IMR-90 (cell line): ENCODE measurements at regions not wholly inside any gene's neighbourhood (a gene's known extent, or its start where the extent isn't known, plus 50 kb on each side); places are given as distances from the start of the nearest gene placed in this dataset.

Source experiments
- ATAC-seq: fragments of 200-7000 bp; cut with Tn5 transposase; 2 replicates; pipeline ENCODE4 v1.9.1; 2020; ENCODE audit warnings: low read depth, mild to moderate bottlenecking, moderate library complexity
- BruUV-seq: library from RNA; stranded (reverse); fragments of 400-500 nt; replicated peaks from 2 replicates; lab custom pipeline; 2021; lab: Mats Ljungman, UMichigan
- CTCF ChIA-PET: fragments of 300-600 bp; formaldehyde crosslinking; extraction: SDS; loops from one replicate; lab custom pipeline; 2021; ENCODE audit warnings: antibody characterized with exemption; lab: Yijun Ruan, JAX
- POLR2A ChIA-PET: fragments of 300-600 bp; sonication (Branson Sonifier 250); formaldehyde crosslinking; loops from one replicate; lab custom pipeline; 2022; ENCODE audit warnings: antibody characterized with exemption; ENCODE audit not compliant: unreplicated experiment; lab: Charles Lee
- DNase-seq: peaks from one replicate; pipeline ENCODE4 v3.0.0; 2013
- H2AFZ ChIP-seq: replicated peaks from 2 replicates; pipeline ENCODE3; 2013; ENCODE audit warnings: low read length, mild to moderate bottlenecking; ENCODE audit not compliant: poor library complexity
- H2AK5ac ChIP-seq: 2 replicates; pipeline ENCODE4 v1.6.1; 2013; ENCODE audit warnings: low read depth, low read length, inconsistent platforms
- H2AK9ac ChIP-seq: replicated peaks from 2 replicates; pipeline ENCODE3; 2013; ENCODE audit warnings: mild to moderate bottlenecking, low read depth, low read length, moderate library complexity; ENCODE audit not compliant: poor library complexity
- H2BK120ac ChIP-seq: 2 replicates; pipeline ENCODE4 v1.6.1; 2013; ENCODE audit warnings: low read depth, low read length, inconsistent platforms
- H2BK15ac ChIP-seq: 3 replicates; pipeline ENCODE4 v1.6.1; 2013; ENCODE audit warnings: low read depth, low read length, inconsistent platforms
- H2BK20ac ChIP-seq: 2 replicates; pipeline ENCODE4 v1.6.1; 2013; ENCODE audit warnings: low read depth, mild to moderate bottlenecking, inconsistent platforms, low read length, moderate library complexity
- H2BK5ac ChIP-seq: 2 replicates; pipeline ENCODE4 v1.6.1; 2013; ENCODE audit warnings: mild to moderate bottlenecking, low read depth, low read length, inconsistent platforms; ENCODE audit not compliant: poor library complexity, severe bottlenecking
- H3K14ac ChIP-seq: replicated peaks from 2 replicates; pipeline ENCODE4 v1.6.1; 2013; ENCODE audit warnings: low read depth, low read length, inconsistent platforms
- H3K18ac ChIP-seq: 2 replicates; pipeline ENCODE4 v1.6.1; 2013; ENCODE audit warnings: low read depth, low read length, control low read depth
- H3K23ac ChIP-seq: 2 replicates; pipeline ENCODE4 v1.6.1; 2013; ENCODE audit warnings: low read depth, low read length, inconsistent platforms
- H3K27ac ChIP-seq: 2 replicates; pipeline ENCODE4 v1.5.1; 2013; ENCODE audit warnings: mild to moderate bottlenecking, control low read depth, low read length; ENCODE audit not compliant: insufficient read depth
- H3K27me3 ChIP-seq: 2 replicates; pipeline ENCODE4 v1.6.1; 2013; ENCODE audit warnings: low read length; ENCODE audit not compliant: control insufficient read depth, insufficient read depth
- H3K36me3 ChIP-seq: 2 replicates; pipeline ENCODE4 v1.6.1; 2013; ENCODE audit warnings: low read length, mixed read lengths; ENCODE audit not compliant: control insufficient read depth, insufficient read depth
- H3K4ac ChIP-seq: 2 replicates; pipeline ENCODE4 v1.6.1; 2013; ENCODE audit warnings: low read depth, low read length, inconsistent platforms
- H3K4me1 ChIP-seq: 2 replicates; pipeline ENCODE4 v1.6.1; 2013; ENCODE audit warnings: low read length, mixed read lengths; ENCODE audit not compliant: control insufficient read depth, insufficient read depth
- H3K4me2 ChIP-seq: 2 replicates; pipeline ENCODE4 v1.6.1; 2013; ENCODE audit warnings: low read depth, mild to moderate bottlenecking, control low read depth, low read length, moderate library complexity
- H3K4me3 ChIP-seq: 2 replicates; pipeline ENCODE4 v1.5.1; 2013; ENCODE audit warnings: low read depth, mild to moderate bottlenecking, control low read depth, low read length, moderate library complexity; ENCODE audit not compliant: insufficient read depth
- H3K56ac ChIP-seq: 2 replicates; pipeline ENCODE4 v1.6.1; 2013; ENCODE audit warnings: low read length, inconsistent platforms; ENCODE audit not compliant: insufficient read depth; ENCODE audit errors: extremely low read depth
- H3K79me1 ChIP-seq, 2 experiments: 2 replicates each; pipeline ENCODE4 v1.6.1; 2013; ENCODE audit warnings: low read length in 2 of 2, inconsistent platforms in 1 of 2, low read depth in 1 of 2
- H3K9ac ChIP-seq: 2 replicates; pipeline ENCODE4 v1.6.1; 2013; ENCODE audit warnings: low read depth, low read length, control low read depth
- H3K9me1 ChIP-seq: 2 replicates; pipeline ENCODE4 v1.6.1; 2013; ENCODE audit warnings: low read length, inconsistent platforms; ENCODE audit not compliant: insufficient read depth
- H3K9me3 ChIP-seq: 2 replicates; pipeline ENCODE4 v1.6.1; 2013; ENCODE audit warnings: low read length; ENCODE audit not compliant: control insufficient read depth, insufficient read depth
- H4K20me1 ChIP-seq: 2 replicates; pipeline ENCODE4 v1.6.1; 2013; ENCODE audit warnings: low read length, inconsistent platforms; ENCODE audit not compliant: insufficient read depth
- H4K5ac ChIP-seq: 2 replicates; pipeline ENCODE4 v1.6.1; 2013; ENCODE audit warnings: mild to moderate bottlenecking, low read depth, low read length, control low read depth
- H4K8ac ChIP-seq, 2 experiments: 2 replicates each; pipeline ENCODE4 v1.6.1; 2013; ENCODE audit warnings: low read depth in 2 of 2, low read length in 2 of 2, control low read depth in 1 of 2, inconsistent platforms in 1 of 2
- H4K91ac ChIP-seq: 2 replicates; pipeline ENCODE4 v1.6.1; 2013; ENCODE audit warnings: low read depth, low read length, inconsistent platforms; ENCODE audit not compliant: insufficient read depth
- BHLHE40 ChIP-seq: fragments of 150-350 bp; IDR thresholded peaks from 2 replicates; pipeline ENCODE4 v1.6.1; 2016; ENCODE audit warnings: mild to moderate bottlenecking, low read depth, low read length
- ELK1 ChIP-seq: fragments of 150-350 bp; IDR thresholded peaks from 2 replicates; pipeline ENCODE4 v1.6.1; 2016; ENCODE audit warnings: low read depth, mild to moderate bottlenecking, low read length, moderate library complexity, borderline replicate concordance
- FOS ChIP-seq: fragments of 150-350 bp; IDR thresholded peaks from 2 replicates; pipeline ENCODE4 v1.6.1; 2016; ENCODE audit warnings: low read depth, low read length
- NFE2L2 ChIP-seq: fragments of 150-350 bp; IDR thresholded peaks from 2 replicates; pipeline ENCODE4 v1.6.1; 2016; ENCODE audit warnings: low read depth, mild to moderate bottlenecking, low read length
- POLR2A ChIP-seq: IDR thresholded peaks from 2 replicates; pipeline ENCODE4 v1.6.1; 2012; ENCODE audit warnings: mild to moderate bottlenecking, low read depth, low read length
- RAD21 ChIP-seq: IDR thresholded peaks from 2 replicates; pipeline ENCODE4 v1.6.1; 2012; ENCODE audit warnings: low read length, improper control_type of control experiment
- RCOR1 ChIP-seq: IDR thresholded peaks from 2 replicates; pipeline ENCODE4 v1.6.1; 2012; ENCODE audit warnings: mild to moderate bottlenecking, low read length, improper control_type of control experiment; ENCODE audit not compliant: insufficient replicate concordance
- WGBS, 2 experiments: methylation state at CpG; one replicate each; pipeline versions ENCODE4 v1.1.5 to v1.1.7; 2013; ENCODE audit warnings: missing lambda C conversion rate in 2 of 2; ENCODE audit not compliant: insufficient read length in 1 of 2; ENCODE audit errors: extremely low coverage in 2 of 2; 5-methylcytosine and 5-hydroxymethylcytosine counted together
- dilution Hi-C: fragments of 300-500 bp; cut with HindIII; formaldehyde crosslinking; loops from one replicate; pipeline ENCODE4 v1.14.3; 2018; ENCODE audit warnings: low sequenced_read_pairs; ENCODE audit not compliant: unreplicated experiment
- in situ Hi-C: fragments of 300-500 bp; cut with MboI; formaldehyde crosslinking; loops from 3 replicates; pipeline ENCODE4 v1.14.3; 2019; ENCODE audit warnings: low sequenced_read_pairs, inconsistent platforms, mixed read lengths
- intact Hi-C: fragments of 100-400 bp; cut with micrococcal nuclease; formaldehyde crosslinking; loops from 2 replicates; pipeline ENCODE4 v1.10.0; 2022
- TF ChIP-seq, protein P1 (sequence below): conservative IDR thresholded peaks from 2 replicates; pipeline ENCODE4 v1.5.1; 2012; ENCODE audit warnings: mild to moderate bottlenecking, low read depth, low read length, improper control_type of control experiment

GRCh38 chr18:77472509-77472908 lies 222.9 kb downstream of the GALR1 start:
- POLR2A ChIA-PET = no interaction called here

More at GRCh38 chr18:77472509-77472908, 222.9 kb downstream of the GALR1 start:
- Histone ChIP-seq H3K4me1 (no peaks in the 10 kb centered on the region), H3K14ac (no peak overlapping the region), H2BK15ac (no peak overlapping the region), H3K4me3 (no peak overlapping the region), H4K91ac (no peak overlapping the region), H4K5ac (no peak overlapping the region), H3K18ac (no peak overlapping the region), H4K20me1 (no peaks in the 10 kb centered on the region), H3K79me1 (no peaks in the 10 kb centered on the region), H3K23ac (no peak overlapping the region), H2BK20ac (no peak overlapping the region), H2AK5ac (no peak overlapping the region), H4K8ac (no peak overlapping the region), H3K4ac (no peak overlapping the region), H2AK9ac (no peak overlapping the region), H3K27me3 (no peaks in the 10 kb centered on the region), H3K36me3 (no peaks in the 10 kb centered on the region), H2BK120ac (no peak overlapping the region), H3K27ac (no peak overlapping the region), H3K9me1 (no peaks in the 10 kb centered on the region), H2AFZ (no peak overlapping the region), H3K4me2 (no peak overlapping the region), H2BK5ac (no peak overlapping the region), H3K9me3 (peaks cover 10% of the 10 kb centered on the region), H3K9ac (no peak overlapping the region), H3K56ac (no peak overlapping the region)
- dilution Hi-C loops (no loop called here), intact Hi-C loops (no loop called here), in situ Hi-C loops (no loop called here)
- no peak for DNase-seq
- CTCF ChIA-PET = no interaction called here
- no peak for ATAC-seq
- WGBS, 2 experiments = no CpG with 5 or more reads among the region's 1 CpG
- TF ChIP-seq POLR2A = no peak
- TF ChIP-seq RCOR1 = no peak
- TF ChIP-seq ELK1 = no peak
- no peak for TF ChIP-seq FOS
- no peak for TF ChIP-seq BHLHE40
- no peak for TF ChIP-seq RAD21
- no peak for TF ChIP-seq NFE2L2
- TF ChIP-seq, protein P1, sequence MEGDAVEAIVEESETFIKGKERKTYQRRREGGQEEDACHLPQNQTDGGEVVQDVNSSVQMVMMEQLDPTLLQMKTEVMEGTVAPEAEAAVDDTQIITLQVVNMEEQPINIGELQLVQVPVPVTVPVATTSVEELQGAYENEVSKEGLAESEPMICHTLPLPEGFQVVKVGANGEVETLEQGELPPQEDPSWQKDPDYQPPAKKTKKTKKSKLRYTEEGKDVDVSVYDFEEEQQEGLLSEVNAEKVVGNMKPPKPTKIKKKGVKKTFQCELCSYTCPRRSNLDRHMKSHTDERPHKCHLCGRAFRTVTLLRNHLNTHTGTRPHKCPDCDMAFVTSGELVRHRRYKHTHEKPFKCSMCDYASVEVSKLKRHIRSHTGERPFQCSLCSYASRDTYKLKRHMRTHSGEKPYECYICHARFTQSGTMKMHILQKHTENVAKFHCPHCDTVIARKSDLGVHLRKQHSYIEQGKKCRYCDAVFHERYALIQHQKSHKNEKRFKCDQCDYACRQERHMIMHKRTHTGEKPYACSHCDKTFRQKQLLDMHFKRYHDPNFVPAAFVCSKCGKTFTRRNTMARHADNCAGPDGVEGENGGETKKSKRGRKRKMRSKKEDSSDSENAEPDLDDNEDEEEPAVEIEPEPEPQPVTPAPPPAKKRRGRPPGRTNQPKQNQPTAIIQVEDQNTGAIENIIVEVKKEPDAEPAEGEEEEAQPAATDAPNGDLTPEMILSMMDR = no peak
- BruUV-seq = no TSS peak
